ENCODE measurements at regions not wholly inside any gene's neighbourhood (a gene's known extent, or its start where the extent isn't known, plus 50 kb on each side); places are given as distances from the start of the nearest gene placed in this dataset.
"Not testable (repeated sequence)": the region's sequence is repeated elsewhere in the genome, so short reads cannot be mapped to it uniquely, and the experiment has no call there.

- H3K9ac ChIP-seq (ENCODE audit: low read length), result no peak overlapping the region
- no peaks in the 10 kb centered on the region for H4K20me1 ChIP-seq (ENCODE audit: insufficient read depth, low read length)
- H3K4me1 ChIP-seq (ENCODE audit: low read length), result no peaks in the 10 kb centered on the region
- H3K4me3 ChIP-seq (ENCODE audit: low read length), result no peak overlapping the region
- H3K27me3 ChIP-seq (ENCODE audit: low read depth, low read length), result no peaks in the 10 kb centered on the region
- TF ChIP-seq, protein P1, sequence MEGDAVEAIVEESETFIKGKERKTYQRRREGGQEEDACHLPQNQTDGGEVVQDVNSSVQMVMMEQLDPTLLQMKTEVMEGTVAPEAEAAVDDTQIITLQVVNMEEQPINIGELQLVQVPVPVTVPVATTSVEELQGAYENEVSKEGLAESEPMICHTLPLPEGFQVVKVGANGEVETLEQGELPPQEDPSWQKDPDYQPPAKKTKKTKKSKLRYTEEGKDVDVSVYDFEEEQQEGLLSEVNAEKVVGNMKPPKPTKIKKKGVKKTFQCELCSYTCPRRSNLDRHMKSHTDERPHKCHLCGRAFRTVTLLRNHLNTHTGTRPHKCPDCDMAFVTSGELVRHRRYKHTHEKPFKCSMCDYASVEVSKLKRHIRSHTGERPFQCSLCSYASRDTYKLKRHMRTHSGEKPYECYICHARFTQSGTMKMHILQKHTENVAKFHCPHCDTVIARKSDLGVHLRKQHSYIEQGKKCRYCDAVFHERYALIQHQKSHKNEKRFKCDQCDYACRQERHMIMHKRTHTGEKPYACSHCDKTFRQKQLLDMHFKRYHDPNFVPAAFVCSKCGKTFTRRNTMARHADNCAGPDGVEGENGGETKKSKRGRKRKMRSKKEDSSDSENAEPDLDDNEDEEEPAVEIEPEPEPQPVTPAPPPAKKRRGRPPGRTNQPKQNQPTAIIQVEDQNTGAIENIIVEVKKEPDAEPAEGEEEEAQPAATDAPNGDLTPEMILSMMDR (IDR thresholded peaks at IDR 0.05; ENCODE audit: low read depth, low read length), result no peak
- no peaks in the 10 kb centered on the region for H3K36me3 ChIP-seq (replicated peaks; ENCODE audit: low read depth, low read length)
- no peak overlapping the region for H3K27ac ChIP-seq (ENCODE audit: low read length)
- H2AFZ ChIP-seq (ENCODE audit: low read depth, low read length), result no peak overlapping the region
- H3K9me3 ChIP-seq (ENCODE audit: insufficient read depth, low read length), result no peaks in the 10 kb centered on the region
- no peaks in the 10 kb centered on the region for H3K79me2 ChIP-seq (ENCODE audit: low read length)
- no peak overlapping the region for H3K4me2 ChIP-seq (ENCODE audit: low read length)
Observed at GRCh38 chr1:224558904-224559303, 57.2 kb upstream of the CNIH3 start.

- no peaks in the 10 kb centered on the region for H3K9me3 ChIP-seq (ENCODE audit: insufficient read depth, low read length)
- H3K4me2 ChIP-seq (ENCODE audit: low read length), result no peak overlapping the region
- no peaks in the 10 kb centered on the region for H3K36me3 ChIP-seq (replicated peaks; ENCODE audit: low read depth, low read length)
- no peaks in the 10 kb centered on the region for H3K79me2 ChIP-seq (ENCODE audit: low read length)
- H3K27ac ChIP-seq (ENCODE audit: low read length), result no peak overlapping the region
- no peak overlapping the region for H3K9ac ChIP-seq (ENCODE audit: low read length)
- TF ChIP-seq EZH2phosphoT487 (IDR thresholded peaks at IDR 0.05; ENCODE audit: low read depth), result no peak
- TF ChIP-seq, protein P1 (IDR thresholded peaks at IDR 0.05; ENCODE audit: low read depth, low read length), result no peak
- no peak overlapping the region for H2AFZ ChIP-seq (ENCODE audit: low read depth, low read length)
- H3K27me3 ChIP-seq (ENCODE audit: low read depth, low read length), result no peaks in the 10 kb centered on the region
- H4K20me1 ChIP-seq (ENCODE audit: insufficient read depth, low read length), result no peaks in the 10 kb centered on the region
- H3K4me3 ChIP-seq (ENCODE audit: low read length), result no peak overlapping the region
- H3K4me1 ChIP-seq (ENCODE audit: low read length), result no peaks in the 10 kb centered on the region
Observed at GRCh38 chr1:224559981-224560728, 56.0 kb upstream of the CNIH3 start.

GRCh38 chr1:224562881-224563280, 53.2 kb upstream of the CNIH3 start:
- not testable (repeated sequence) for H3K36me3 ChIP-seq (replicated peaks; ENCODE audit: low read depth, low read length); H3K4me2 ChIP-seq (ENCODE audit: low read length); H3K79me2 ChIP-seq (ENCODE audit: low read length); H2AFZ ChIP-seq (ENCODE audit: low read depth, low read length); H3K4me3 ChIP-seq (ENCODE audit: low read length); H4K20me1 ChIP-seq (ENCODE audit: insufficient read depth, low read length); H3K9me3 ChIP-seq (ENCODE audit: insufficient read depth, low read length); H3K4me1 ChIP-seq (ENCODE audit: low read length); H3K27me3 ChIP-seq (ENCODE audit: low read depth, low read length); H3K9ac ChIP-seq (ENCODE audit: low read length); H3K27ac ChIP-seq (ENCODE audit: low read length)

DNA sequence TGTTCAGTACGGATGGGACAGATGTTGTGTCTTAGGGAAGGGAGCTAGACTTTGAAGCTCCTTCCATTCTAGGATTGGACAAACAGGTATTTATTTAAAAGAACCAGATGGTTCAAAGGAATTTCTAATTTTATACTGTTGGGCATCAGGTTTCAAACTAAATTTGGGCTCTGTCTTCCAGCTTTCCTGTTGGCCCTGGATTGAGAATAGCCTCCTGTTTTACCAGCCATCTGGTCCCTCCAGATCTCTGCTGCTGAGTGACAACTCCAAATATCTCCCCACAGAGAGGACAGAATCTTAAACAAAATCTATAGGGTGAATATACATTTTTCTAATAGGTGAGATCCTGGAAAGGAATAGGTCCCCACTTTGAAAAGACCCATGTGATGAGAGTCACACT, 52.5 kb upstream of the CNIH3 start:
- Histone ChIP-seq H2AFZ (ENCODE audit: low read depth, low read length) (no peak overlapping the region), H4K20me1 (ENCODE audit: insufficient read depth, low read length) (no peaks in the 10 kb centered on the region), H3K9me3 (ENCODE audit: insufficient read depth, low read length) (no peaks in the 10 kb centered on the region), H3K9ac (ENCODE audit: low read length) (no peak overlapping the region), H3K4me3 (ENCODE audit: low read length) (no peak overlapping the region), H3K4me1 (ENCODE audit: low read length) (no peaks in the 10 kb centered on the region), H3K79me2 (ENCODE audit: low read length) (no peaks in the 10 kb centered on the region), H3K4me2 (ENCODE audit: low read length) (no peak overlapping the region), H3K27ac (ENCODE audit: low read length) (no peak overlapping the region), H3K36me3 (replicated peaks; ENCODE audit: low read depth, low read length) (no peaks in the 10 kb centered on the region), H3K27me3 (ENCODE audit: low read depth, low read length) (no peaks in the 10 kb centered on the region)
- no peak for TF ChIP-seq EZH2phosphoT487 (IDR thresholded peaks at IDR 0.05; ENCODE audit: low read depth)
- TF ChIP-seq, protein P1 (IDR thresholded peaks at IDR 0.05; ENCODE audit: low read depth, low read length), result no peak

Measured in OCI-LY3 (cell line).